Duodenal mucosa (tissue), 2 donors: ENCODE measurements at regions not wholly inside any gene's neighbourhood (a gene's known extent, or its start where the extent isn't known, plus 50 kb on each side); places are given as distances from the start of the nearest gene placed in this dataset.
"Not testable (repeated sequence)": the region's sequence is repeated elsewhere in the genome, so short reads cannot be mapped to it uniquely, and the experiment has no call there.

Experiments used
- H3K27ac ChIP-seq: one replicate; pipeline ENCODE4 v1.7.0; 2013; ENCODE audit warnings: low read depth, low read length
- H3K27me3 ChIP-seq, 2 donors: one replicate each; pipeline ENCODE4 v1.7.0; 2013; ENCODE audit warnings: low read length in 2 of 2, control low read depth in 1 of 2; ENCODE audit not compliant: insufficient read depth in 2 of 2, control insufficient read depth in 1 of 2
- H3K36me3 ChIP-seq, 2 donors: one replicate each; pipeline ENCODE4 v1.7.0; 2013; ENCODE audit warnings: low read length in 2 of 2, control low read depth in 1 of 2; ENCODE audit not compliant: insufficient read depth in 2 of 2, control insufficient read depth in 1 of 2
- H3K4me1 ChIP-seq, 2 donors: one replicate each; pipeline ENCODE4 v1.7.0; 2013; ENCODE audit warnings: low read length in 2 of 2, control low read depth in 1 of 2; ENCODE audit not compliant: insufficient read depth in 2 of 2, control insufficient read depth in 1 of 2
- H3K4me3 ChIP-seq, 2 donors: one replicate each; pipeline ENCODE4 v1.7.0; 2013; ENCODE audit warnings: low read length in 2 of 2, low read depth in 1 of 2
- H3K9ac ChIP-seq, 2 donors: one replicate each; pipeline ENCODE4 v1.7.0; 2013; ENCODE audit warnings: low read length in 2 of 2, low read depth in 1 of 2
- H3K9me3 ChIP-seq, 2 donors: one replicate each; pipeline ENCODE4 v1.7.0; 2013; ENCODE audit warnings: low read length in 2 of 2, control low read depth in 1 of 2; ENCODE audit not compliant: control insufficient read depth in 1 of 2

DNA sequence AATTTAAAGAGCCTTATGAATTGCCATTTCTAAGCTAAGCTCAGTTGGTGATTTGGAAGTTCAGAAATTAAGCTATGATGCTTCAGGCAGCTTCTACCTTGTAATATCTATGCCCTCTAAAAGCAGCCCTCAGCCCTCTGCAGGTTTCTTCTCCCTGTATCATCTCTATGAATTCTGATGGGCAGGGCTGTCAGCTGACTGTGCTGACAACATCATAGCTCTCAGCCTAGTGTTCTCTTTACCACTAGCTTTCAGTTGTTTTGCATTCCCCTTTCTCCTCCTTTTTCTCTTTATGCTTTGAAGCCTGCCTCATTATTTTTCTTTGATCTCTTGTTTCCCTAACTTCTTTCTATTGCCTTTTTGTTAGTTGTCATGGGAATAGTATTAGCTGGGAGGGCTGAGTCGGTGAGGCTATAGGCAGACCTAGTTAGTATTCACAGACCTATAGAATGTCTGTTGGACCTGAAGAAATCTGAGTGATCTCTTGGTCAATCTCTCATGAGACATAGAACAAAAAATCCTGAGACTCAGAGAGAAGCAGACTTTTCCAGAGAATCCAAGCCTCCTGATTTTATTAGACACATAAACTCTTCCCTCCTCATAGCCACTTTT, 535.4 kb downstream of the RAB38 start:
- Histone ChIP-seq H3K27me3 (no peaks in the 10 kb centered on the region), H3K36me3 (no peaks in the 10 kb centered on the region), H3K9me3 (no peaks in the 10 kb centered on the region), H3K4me3 (no peak overlapping the region), H3K9ac (no peak overlapping the region), H3K27ac (no peak overlapping the region), H3K4me1 (no peaks in the 10 kb centered on the region)

DNA sequence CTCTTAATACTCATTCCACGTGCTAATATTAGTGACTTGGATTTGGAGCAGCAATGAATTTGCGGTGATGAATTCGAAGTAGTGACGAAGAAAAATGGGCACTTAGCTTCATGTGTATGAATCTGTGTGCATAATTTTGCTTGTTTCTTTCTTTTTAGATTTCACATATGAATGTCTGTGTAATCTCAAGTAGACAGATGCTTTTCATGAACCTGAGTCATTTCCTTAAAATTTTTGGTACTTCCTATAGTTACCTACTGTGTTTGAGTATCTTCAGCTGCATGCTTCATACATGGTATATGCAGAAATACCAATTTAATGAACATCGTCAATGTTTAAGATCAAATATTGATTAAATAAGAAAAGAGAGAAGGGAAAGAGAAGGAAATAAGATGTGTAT, 540.2 kb downstream of the RAB38 start:
- no peaks in the 10 kb centered on the region for H3K9me3 ChIP-seq
- no peaks in the 10 kb centered on the region for H3K4me1 ChIP-seq
- H3K27ac ChIP-seq: no peak overlapping the region
- H3K4me3 ChIP-seq: no peak overlapping the region
- H3K27me3 ChIP-seq: no peaks in the 10 kb centered on the region
- no peaks in the 10 kb centered on the region for H3K36me3 ChIP-seq
- H3K9ac ChIP-seq: no peak overlapping the region

DNA sequence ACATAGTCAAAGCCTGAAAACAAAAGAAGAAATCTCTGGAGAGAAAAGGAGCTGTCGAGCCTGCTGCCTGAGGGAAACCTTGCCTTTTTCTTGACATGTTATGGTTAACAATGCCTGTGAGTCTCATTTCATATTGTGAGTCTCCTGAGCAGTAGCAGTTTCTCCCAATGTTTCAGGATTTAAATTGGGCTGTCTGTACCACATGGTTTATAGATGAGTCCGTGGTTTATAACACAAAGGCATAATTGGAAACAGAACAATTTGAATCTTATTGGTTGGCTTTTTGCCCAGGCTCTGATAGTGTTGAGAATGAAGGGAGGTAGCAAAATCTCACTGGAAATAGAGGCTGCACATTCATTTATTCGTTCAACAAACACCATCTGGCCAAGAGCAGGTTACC, 540.9 kb downstream of the RAB38 start:
- no peaks in the 10 kb centered on the region for H3K36me3 ChIP-seq
- H3K4me3 ChIP-seq: no peak overlapping the region
- H3K27ac ChIP-seq: no peak overlapping the region
- H3K9ac ChIP-seq: no peak overlapping the region
- H3K9me3 ChIP-seq: no peaks in the 10 kb centered on the region
- H3K27me3 ChIP-seq: no peaks in the 10 kb centered on the region
- H3K4me1 ChIP-seq: no peaks in the 10 kb centered on the region

DNA sequence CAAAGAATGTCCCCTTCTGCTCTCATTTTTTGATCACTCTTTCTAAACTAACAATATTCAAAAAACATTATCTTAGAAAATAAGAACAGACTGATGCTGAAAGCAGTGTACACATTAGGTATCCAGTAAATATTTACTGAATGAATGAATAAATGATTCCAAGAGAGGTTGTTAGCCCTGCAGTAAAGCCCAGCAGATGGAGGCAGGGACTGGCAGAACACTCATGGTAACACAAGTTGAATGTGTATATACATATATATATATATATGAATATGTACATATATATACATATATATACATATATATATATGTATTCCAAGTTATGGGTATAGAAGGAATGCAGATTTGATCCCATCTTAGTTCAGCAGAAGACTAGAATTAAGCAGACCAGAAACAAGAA, 546.3 kb downstream of the RAB38 start:
- Histone ChIP-seq H3K9me3 (no peaks in the 10 kb centered on the region), H3K36me3 (no peaks in the 10 kb centered on the region), H3K9ac (no peak overlapping the region), H3K27me3 (no peaks in the 10 kb centered on the region), H3K4me1 (no peaks in the 10 kb centered on the region), H3K27ac (no peak overlapping the region), H3K4me3 (no peak overlapping the region)

DNA sequence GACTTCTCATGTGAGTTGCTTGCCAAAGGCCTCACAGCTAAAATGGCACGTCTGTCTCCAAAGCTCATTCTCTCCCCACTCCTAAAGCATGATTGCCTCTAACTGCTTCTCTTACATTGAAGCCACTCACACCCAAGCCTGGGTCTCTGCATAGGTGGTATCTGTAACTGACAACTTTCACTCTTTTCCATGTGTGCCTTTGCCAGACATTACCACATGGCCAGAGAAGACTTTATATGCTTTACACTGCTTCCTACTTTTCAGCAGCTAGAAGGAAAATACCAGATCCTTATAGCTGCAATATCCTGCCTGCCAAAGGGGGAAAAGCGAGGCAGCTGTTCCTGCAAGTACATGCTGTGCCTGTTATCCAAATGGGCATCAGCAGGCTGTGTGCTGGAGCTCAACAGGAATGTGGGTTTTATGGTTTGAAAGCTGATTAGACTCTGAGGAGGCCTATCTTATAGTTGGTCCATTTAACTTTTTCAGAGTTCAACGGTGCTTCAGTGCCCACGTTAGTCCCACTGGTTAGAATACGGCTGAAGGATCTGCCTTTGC, 547.1 kb downstream of the RAB38 start:
- no peaks in the 10 kb centered on the region for H3K36me3 ChIP-seq

DNA sequence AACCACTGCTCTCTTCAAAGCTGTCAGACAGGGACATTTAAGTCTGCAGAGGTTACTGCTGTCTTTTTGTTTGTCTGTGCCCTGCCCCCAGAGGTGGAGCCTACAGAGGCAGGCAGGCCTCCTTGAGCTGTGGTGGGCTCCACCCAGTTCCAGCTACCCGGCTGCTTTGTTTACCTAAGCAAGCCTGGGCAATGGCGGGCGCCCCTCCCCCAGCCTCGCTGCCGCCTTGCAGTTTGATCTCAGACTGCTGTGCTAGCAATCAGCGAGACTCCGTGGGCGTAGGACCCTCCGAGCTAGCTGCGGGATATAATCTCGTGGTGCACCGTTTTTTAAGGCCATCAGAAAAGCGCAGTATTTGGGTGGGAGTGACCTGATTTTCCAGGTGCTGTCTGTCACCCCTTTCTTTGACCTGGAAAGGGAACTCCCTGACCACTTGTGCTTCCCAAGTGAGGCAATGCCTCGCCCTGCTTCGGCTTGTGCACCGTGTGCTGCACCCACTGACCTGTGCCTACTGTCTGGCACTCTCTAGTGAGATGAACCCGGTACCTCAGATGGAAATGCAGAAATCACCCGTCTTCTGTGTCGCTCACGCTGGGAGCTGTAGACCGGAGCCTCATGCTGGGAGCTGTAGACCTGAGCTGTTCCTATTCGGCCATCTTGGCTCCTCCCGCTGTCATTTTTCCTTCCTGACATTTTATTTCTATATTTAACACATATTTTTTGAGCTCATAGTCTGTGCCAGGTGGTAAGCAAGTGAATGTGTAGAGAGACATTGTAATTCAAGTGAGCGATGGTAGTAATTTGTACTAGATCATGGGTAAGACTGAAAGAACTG, 551.5 kb downstream of the RAB38 start:
- not testable (repeated sequence) for H3K36me3 ChIP-seq, H3K9ac ChIP-seq, H3K4me3 ChIP-seq, H3K9me3 ChIP-seq, H3K27me3 ChIP-seq, H3K27ac ChIP-seq, H3K4me1 ChIP-seq

More for the DNA sequence above, 547.1 kb downstream of the RAB38 start:
- Histone ChIP-seq H3K9me3 (no peaks in the 10 kb centered on the region), H3K27ac (no peak overlapping the region), H3K9ac (no peak overlapping the region), H3K27me3 (no peaks in the 10 kb centered on the region), H3K4me3 (no peak overlapping the region), H3K4me1 (no peaks in the 10 kb centered on the region)

DNA sequence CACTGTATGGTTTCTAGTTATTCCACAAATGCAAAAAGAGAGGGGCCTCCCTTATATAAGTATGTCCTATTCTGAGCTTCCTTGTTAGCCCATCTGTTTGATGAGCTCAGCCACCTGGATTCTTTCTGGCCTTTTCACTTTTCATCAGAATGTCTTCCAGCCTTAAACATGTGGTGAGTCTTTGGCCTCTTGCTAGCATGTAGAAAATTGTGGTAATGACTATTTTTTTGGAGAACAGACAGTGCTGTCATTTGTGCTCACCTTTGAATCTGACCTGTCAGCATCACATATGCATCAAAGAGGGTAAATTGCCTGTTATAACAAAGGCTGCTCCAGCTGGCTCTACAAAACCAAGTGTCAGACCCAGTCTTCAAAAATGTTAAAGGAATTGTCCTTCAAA, 558.7 kb downstream of the RAB38 start:
- H3K27me3 ChIP-seq: no peaks in the 10 kb centered on the region
- H3K4me1 ChIP-seq: no peaks in the 10 kb centered on the region
- no peaks in the 10 kb centered on the region for H3K36me3 ChIP-seq
- no peak overlapping the region for H3K27ac ChIP-seq
- H3K9me3 ChIP-seq: no peaks in the 10 kb centered on the region
- H3K4me3 ChIP-seq: no peak overlapping the region
- H3K9ac ChIP-seq: no peak overlapping the region

DNA sequence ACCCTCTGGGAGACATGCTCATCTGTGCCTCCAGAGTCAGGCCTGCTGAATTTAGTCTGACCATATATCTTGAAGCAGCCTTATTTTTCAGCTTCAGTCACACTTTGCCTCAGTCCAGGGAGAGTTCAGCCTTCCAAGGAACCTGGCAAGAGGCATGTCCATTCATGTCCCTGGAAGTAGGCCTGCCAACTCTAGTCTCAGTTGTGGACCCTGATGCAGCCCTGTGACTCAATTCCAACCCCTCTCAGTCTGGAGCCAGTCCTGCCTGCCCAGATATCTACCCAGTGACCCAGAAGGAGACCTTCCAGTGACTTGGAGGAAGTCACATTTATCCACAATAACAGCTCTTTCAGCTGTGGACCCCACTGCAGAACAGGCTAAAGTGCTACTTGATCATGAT, 566.6 kb downstream of the TMEM135 start:
- Histone ChIP-seq H3K36me3 (no peaks in the 10 kb centered on the region), H3K4me1 (no peaks in the 10 kb centered on the region), H3K27ac (no peak overlapping the region), H3K9me3 (no peaks in the 10 kb centered on the region), H3K4me3 (no peak overlapping the region), H3K9ac (no peak overlapping the region), H3K27me3 (no peaks in the 10 kb centered on the region)

DNA sequence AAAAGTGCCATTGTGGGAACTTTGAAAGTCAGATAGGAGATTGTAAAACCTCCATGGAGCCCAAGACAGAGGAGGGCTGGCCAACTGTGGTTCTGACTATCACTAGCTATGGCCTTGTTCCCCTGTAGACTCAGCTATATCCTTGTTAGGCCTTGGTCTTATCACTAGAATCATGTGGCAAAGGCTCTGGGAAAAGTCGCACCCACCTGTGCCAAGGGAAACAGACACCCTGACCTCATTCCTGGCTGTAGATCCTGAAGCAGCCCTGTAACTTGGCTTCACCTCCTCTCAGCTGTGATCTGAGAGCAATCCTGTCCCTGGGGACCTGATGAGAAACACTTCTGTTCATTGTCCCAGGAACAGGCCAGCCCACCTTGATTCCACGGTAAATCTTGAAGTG, 566.2 kb downstream of the TMEM135 start:
- Histone ChIP-seq H3K27me3 (no peaks in the 10 kb centered on the region), H3K4me1 (no peaks in the 10 kb centered on the region), H3K27ac (no peak overlapping the region)

DNA sequence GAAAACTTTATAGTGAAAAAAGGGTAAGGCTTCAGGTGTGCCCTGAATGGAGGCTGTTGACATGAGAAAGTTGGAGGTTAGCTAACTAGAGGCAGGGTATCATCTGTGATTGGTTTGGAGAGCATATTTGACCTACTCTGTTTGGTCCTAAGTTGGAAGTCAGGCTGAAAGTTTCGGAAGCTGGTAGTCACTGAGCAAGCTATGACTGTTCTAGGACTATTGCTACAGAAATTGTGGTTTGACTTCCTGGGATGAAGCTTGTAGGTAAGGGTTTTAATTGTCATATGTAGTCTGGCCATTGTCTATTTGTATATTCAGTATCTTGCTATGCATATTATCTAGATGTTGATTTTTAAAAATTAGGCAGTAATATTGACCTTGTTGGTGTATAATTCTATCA, 565.0 kb downstream of the TMEM135 start:
- Histone ChIP-seq H3K36me3 (no peaks in the 10 kb centered on the region), H3K4me1 (no peaks in the 10 kb centered on the region), H3K9me3 (no peaks in the 10 kb centered on the region), H3K4me3 (no peak overlapping the region), H3K27ac (no peak overlapping the region), H3K27me3 (no peaks in the 10 kb centered on the region), H3K9ac (no peak overlapping the region)

More for the DNA sequence above, 566.2 kb downstream of the TMEM135 start:
- Histone ChIP-seq H3K4me3 (no peak overlapping the region), H3K9ac (no peak overlapping the region), H3K9me3 (no peaks in the 10 kb centered on the region), H3K36me3 (no peaks in the 10 kb centered on the region)
